CD14-positive monocyte (primary cell): ENCODE measurements at regions not wholly inside any gene's neighbourhood (a gene's known extent, or its start where the extent isn't known, plus 50 kb on each side); places are given as distances from the start of the nearest gene placed in this dataset.
"Not testable (repeated sequence)": the region's sequence is repeated elsewhere in the genome, so short reads cannot be mapped to it uniquely, and the experiment has no call there.

Source experiments
- DNase-seq, 3 donors: peaks; one replicate each; pipeline ENCODE4 v3.0.0-alpha.2; 2011 to 2022
- H2AFZ ChIP-seq: 2 replicates; pipeline ENCODE4 v1.6.0; 2012; ENCODE audit warnings: mild to moderate bottlenecking, low read depth, low read length, inconsistent platforms; ENCODE audit not compliant: insufficient read depth, poor library complexity, severe bottlenecking
- H3K27ac ChIP-seq, 2 donors: 1 replicate in 1 of 2; 2 replicates in 1 of 2; pipeline ENCODE4 v1.5.1; 2012 to 2013; ENCODE audit warnings: low read length in 2 of 2, control low read depth in 1 of 2, inconsistent platforms in 1 of 2, low read depth in 1 of 2, mild to moderate bottlenecking in 1 of 2
- H3K27me3 ChIP-seq, 2 donors: one replicate each; pipeline versions ENCODE4 v1.6.0 to v1.6.1; 2011 to 2013; ENCODE audit warnings: low read length in 2 of 2; ENCODE audit not compliant: control insufficient read depth in 2 of 2, insufficient read depth in 2 of 2
- H3K36me3 ChIP-seq, 2 donors: replicated peaks in 1 of 2; 1 replicate in 1 of 2; 2 replicates in 1 of 2; pipeline versions ENCODE4 v1.5.1 to v1.6.1; 2012 to 2013; ENCODE audit warnings: low read length in 2 of 2, control low read depth in 1 of 2, inconsistent platforms in 1 of 2, mild to moderate bottlenecking in 1 of 2; ENCODE audit not compliant: insufficient read depth in 2 of 2, control insufficient read depth in 1 of 2
- H3K4me1 ChIP-seq, 2 donors: 1 replicate in 1 of 2; 2 replicates in 1 of 2; pipeline versions ENCODE4 v1.5.1 to v1.6.1; 2012 to 2013; ENCODE audit warnings: low read length in 2 of 2, control low read depth in 1 of 2, inconsistent platforms in 1 of 2, mild to moderate bottlenecking in 1 of 2, moderate library complexity in 1 of 2; ENCODE audit not compliant: insufficient read depth in 2 of 2, control insufficient read depth in 1 of 2
- H3K4me2 ChIP-seq: replicated peaks from 2 replicates; pipeline ENCODE3; 2012; ENCODE audit warnings: low read length, moderate library complexity, mild to moderate bottlenecking; ENCODE audit not compliant: poor library complexity, severe bottlenecking; ENCODE audit errors: extremely low read depth
- H3K4me3 ChIP-seq, 3 experiments: fragments of 200-600 bp in 1 of 3; sonication (generic) in 1 of 3; replicated peaks in 1 of 3; 1 replicate in 2 of 3; 2 replicates in 1 of 3; pipeline ENCODE4 v1.5.1; 2011 to 2013; ENCODE audit warnings: low read length in 3 of 3, mild to moderate bottlenecking in 3 of 3, control low read depth in 2 of 3, low read depth in 2 of 3, inconsistent platforms in 1 of 3, moderate library complexity in 1 of 3
- H3K79me2 ChIP-seq: 2 replicates; pipeline ENCODE4 v1.6.0; 2012; ENCODE audit warnings: mild to moderate bottlenecking, control low read depth, inconsistent platforms, low read length, moderate library complexity; ENCODE audit not compliant: insufficient read depth
- H3K9ac ChIP-seq: 2 replicates; pipeline ENCODE4 v1.6.0; 2017; ENCODE audit warnings: low read length, mild to moderate bottlenecking; ENCODE audit not compliant: insufficient read depth, poor library complexity, severe bottlenecking
- H3K9me3 ChIP-seq, 2 donors: replicated peaks in 1 of 2; 1 replicate in 1 of 2; 2 replicates in 1 of 2; pipeline versions ENCODE4 v1.5.1 to v1.6.1; 2012 to 2013; ENCODE audit warnings: low read length in 2 of 2, control low read depth in 1 of 2; ENCODE audit not compliant: control insufficient read depth in 1 of 2, insufficient read depth in 1 of 2
- H4K20me1 ChIP-seq: 2 replicates; pipeline ENCODE4 v1.6.0; 2012; ENCODE audit warnings: mild to moderate bottlenecking, low read length, control low read depth, moderate library complexity; ENCODE audit not compliant: insufficient read depth
- H3K27ac Mint-ChIP-seq, 7 donors: one replicate each; pipeline ENCODE4 v1.8.0; 2020; ENCODE audit warnings: mild to moderate bottlenecking in 7 of 7, mixed read lengths in 7 of 7, moderate library complexity in 6 of 7, inconsistent platforms in 2 of 7
- H3K27me3 Mint-ChIP-seq, 3 donors: one replicate each; pipeline ENCODE4 v1.8.0; 2021 to 2022; ENCODE audit warnings: low read depth in 3 of 3, mild to moderate bottlenecking in 3 of 3, mixed read lengths in 3 of 3, moderate library complexity in 3 of 3, inconsistent platforms in 1 of 3
- H3K36me3 Mint-ChIP-seq, 2 donors: one replicate each; pipeline ENCODE4 v1.8.0; 2020; ENCODE audit warnings: mixed read lengths in 2 of 2, inconsistent platforms in 1 of 2, mild to moderate bottlenecking in 1 of 2
- H3K4me1 Mint-ChIP-seq: one replicate; pipeline ENCODE4 v1.8.0; 2020; ENCODE audit warnings: mild to moderate bottlenecking, mixed read lengths
- H3K4me3 Mint-ChIP-seq, 2 donors: one replicate each; pipeline ENCODE4 v1.8.0; 2020; ENCODE audit warnings: mild to moderate bottlenecking in 2 of 2, mixed read lengths in 2 of 2, moderate library complexity in 1 of 2
- H3K9me3 Mint-ChIP-seq, 7 donors: one replicate each; pipeline ENCODE4 v1.8.0; 2020 to 2022; ENCODE audit warnings: mixed read lengths in 7 of 7, mild to moderate bottlenecking in 6 of 7, moderate library complexity in 6 of 7, inconsistent platforms in 2 of 7
- CTCF ChIP-seq: fragments of 200-600 bp; IDR thresholded peaks from one replicate; pipeline ENCODE4 v1.8.0; 2022; ENCODE audit warnings: antibody characterized with exemption, mild to moderate bottlenecking
- WGBS: methylation state at CpG from one replicate; pipeline ENCODE4 v1.1.5; 2013; ENCODE audit warnings: missing lambda C conversion rate; ENCODE audit not compliant: insufficient coverage; 5-methylcytosine and 5-hydroxymethylcytosine counted together
- intact Hi-C, 2 donors: fragments of 100-400 bp; cut with micrococcal nuclease; formaldehyde crosslinking; loops; one replicate each; pipeline versions ENCODE4 v1.15.0 to v1.15.1; 2023

- Histone ChIP-seq H3K79me2 (no peaks in the 10 kb centered on the region), H3K27me3 (no peaks in the 10 kb centered on the region), H3K4me2 (no peak overlapping the region), H3K36me3 (no peaks in the 10 kb centered on the region), H3K9ac (no peak overlapping the region), H2AFZ (no peak overlapping the region), H3K9me3 (peaks cover 10 to 12% of the 10 kb centered on the region in 2 donors), H3K4me1 (no peaks in the 10 kb centered on the region), H3K4me3 (no peak overlapping the region), H4K20me1 (no peaks in the 10 kb centered on the region), H3K27ac (no peak overlapping the region)
- WGBS, result no CpG with 5 or more reads among the region's 1 CpG
- peaks cover 5 to 13% (median 11%) of the 10 kb centered on the region in 7 donors for H3K9me3 Mint-ChIP-seq
- TF ChIP-seq CTCF, result peak; percentile 23
- peaks cover 0 to 4% (median 0%) of the 10 kb centered on the region in 3 donors for H3K27me3 Mint-ChIP-seq
- H3K4me3 Mint-ChIP-seq, result no peak overlapping the region
- peaks cover 7% of the 10 kb centered on the region for H3K4me1 Mint-ChIP-seq
- peak in 1 of 3 donors; percentile 24 for DNase-seq
- intact Hi-C loops, result no loop called here
- H3K36me3 Mint-ChIP-seq, result peaks cover 0 to 4% of the 10 kb centered on the region in 2 donors
- no peak overlapping the region for H3K27ac Mint-ChIP-seq
Observed at GRCh38 chr2:37575780-37576179, 95.7 kb downstream of the CDC42EP3 start.

GRCh38 chr2:37576194-37576593, 95.2 kb downstream of the CDC42EP3 start:
- H2AFZ ChIP-seq, H3K4me1 Mint-ChIP-seq, H3K36me3 ChIP-seq, H3K4me2 ChIP-seq, H3K9ac ChIP-seq, H3K27ac ChIP-seq, H3K4me1 ChIP-seq, H3K4me3 Mint-ChIP-seq, H3K4me3 ChIP-seq, H3K27me3 ChIP-seq, DNase-seq, H3K27me3 Mint-ChIP-seq, intact Hi-C loops, H3K36me3 Mint-ChIP-seq, H4K20me1 ChIP-seq, H3K79me2 ChIP-seq: not testable (repeated sequence)
- WGBS, result no CpG with 5 or more reads among the region's 2 CpGs
- peaks cover 10 to 12% of the 10 kb centered on the region in 2 donors for H3K9me3 ChIP-seq
- H3K9me3 Mint-ChIP-seq, result peaks cover 5 to 13% (median 11%) of the 10 kb centered on the region in 7 donors
- H3K27ac Mint-ChIP-seq, result peak overlapping the region in 1 of 7 donors; percentile 1
